Frontal cortex (tissue), 3 donors: ENCODE measurements at regions not wholly inside any gene's neighbourhood (a gene's known extent, or its start where the extent isn't known, plus 50 kb on each side); places are given as distances from the start of the nearest gene placed in this dataset.
"Not testable (repeated sequence)": the region's sequence is repeated elsewhere in the genome, so short reads cannot be mapped to it uniquely, and the experiment has no call there.

ENCODE experiments used
- DNase-seq, 2 donors: peaks; one replicate each; pipeline ENCODE4 v3.0.0; 2012; ENCODE audit warnings: low spot score in 2 of 2
- FAIRE-seq: peaks from 2 replicates; lab custom pipeline; 2012; peaks lifted over from hg19 to GRCh38; lab: Jason Lieb, UNC
- donor health status: control.
- donor health status: control.
- donor health status: control.

GRCh38 chr3:22777834-22778233 is 425.3 kb upstream of the UBE2E2 start:
- no peak for FAIRE-seq
- no peak for DNase-seq

- FAIRE-seq (no peak), DNase-seq (no peak)
Measured at GRCh38 chr3:22779737-22780136, 423.4 kb upstream of the UBE2E2 start.

GRCh38 chr3:22792533-22792932 is 410.6 kb upstream of the UBE2E2 start:
- FAIRE-seq (no peak), DNase-seq (no peak)

GRCh38 chr3:22795917-22796316 is 407.2 kb upstream of the UBE2E2 start:
- DNase-seq = no peak

GRCh38 chr3:22798461-22798860 is 404.7 kb upstream of the UBE2E2 start:
- FAIRE-seq = no peak

More at GRCh38 chr3:22795917-22796316, 407.2 kb upstream of the UBE2E2 start:
- FAIRE-seq = no peak

GRCh38 chr3:22819209-22819608 is 383.9 kb upstream of the UBE2E2 start:
- FAIRE-seq (no peak), DNase-seq (no peak)

More at GRCh38 chr3:22798461-22798860, 404.7 kb upstream of the UBE2E2 start:
- DNase-seq = no peak

GRCh38 chr3:22835041-22835440 is 368.1 kb upstream of the UBE2E2 start:
- DNase-seq = no peak
- no peak for FAIRE-seq

GRCh38 chr3:22836131-22836530 is 367.0 kb upstream of the UBE2E2 start:
- DNase-seq = no peak
- FAIRE-seq = no peak

- FAIRE-seq = no peak
Measured at GRCh38 chr3:22843854-22844253, 359.3 kb upstream of the UBE2E2 start.

GRCh38 chr3:22846566-22846965 is 356.6 kb upstream of the UBE2E2 start:
- DNase-seq (no peak), FAIRE-seq (no peak)

More at GRCh38 chr3:22843854-22844253, 359.3 kb upstream of the UBE2E2 start:
- DNase-seq = no peak

- FAIRE-seq, DNase-seq: not testable (repeated sequence)
Measured at GRCh38 chr3:22849583-22849982, 353.5 kb upstream of the UBE2E2 start.

GRCh38 chr3:22856811-22857210 is 346.3 kb upstream of the UBE2E2 start:
- no peak for DNase-seq
- no peak for FAIRE-seq

- no peak for DNase-seq
Measured at GRCh38 chr3:22858486-22858885, 344.6 kb upstream of the UBE2E2 start.

GRCh38 chr3:22859618-22860017 is 343.5 kb upstream of the UBE2E2 start:
- DNase-seq (no peak), FAIRE-seq (no peak)

More at GRCh38 chr3:22858486-22858885, 344.6 kb upstream of the UBE2E2 start:
- no peak for FAIRE-seq

GRCh38 chr3:22861426-22861825 is 341.7 kb upstream of the UBE2E2 start:
- no peak for FAIRE-seq
- DNase-seq = no peak

GRCh38 chr3:22862111-22862510 is 341.0 kb upstream of the UBE2E2 start:
- FAIRE-seq (no peak), DNase-seq (no peak)

- not testable (repeated sequence) for FAIRE-seq, DNase-seq
Measured at GRCh38 chr3:22882834-22883233, 320.3 kb upstream of the UBE2E2 start.

GRCh38 chr3:22885039-22885438 is 318.1 kb upstream of the UBE2E2 start:
- FAIRE-seq (no peak), DNase-seq (no peak)

- FAIRE-seq (no peak), DNase-seq (no peak)
Measured at GRCh38 chr3:22885574-22886341, 317.4 kb upstream of the UBE2E2 start.

- no peak for DNase-seq
Measured at GRCh38 chr3:22886439-22887068, 316.6 kb upstream of the UBE2E2 start.

GRCh38 chr3:22887664-22888291 is 315.3 kb upstream of the UBE2E2 start:
- DNase-seq (no peak), FAIRE-seq (no peak)

More at GRCh38 chr3:22886439-22887068, 316.6 kb upstream of the UBE2E2 start:
- FAIRE-seq = no peak
